K562 (cell line): ENCODE measurements at regions not wholly inside any gene's neighbourhood (a gene's known extent, or its start where the extent isn't known, plus 50 kb on each side); places are given as distances from the start of the nearest gene placed in this dataset.

ENCODE experiments used
- ATAC-seq: fragments of 200-7000 bp; cut with Tn5 transposase; 3 replicates; pipeline ENCODE4 v1.9.1; 2020; ENCODE audit warnings: moderate library complexity
- BruUV-seq: library from RNA; stranded (reverse); fragments of 400-500 nt; replicated peaks from 2 replicates; lab custom pipeline; 2021; lab: Mats Ljungman, UMichigan
- CTCF ChIA-PET: fragments of 300-600 bp; formaldehyde crosslinking; extraction: SDS; loops from one replicate; lab custom pipeline; 2021; ENCODE audit warnings: low intra/inter-chr PET ratio; lab: Yijun Ruan, JAX
- POLR2A ChIA-PET: fragments of 300-600, 350-650 bp; sonication (Branson Sonifier 250); formaldehyde crosslinking; extraction: SDS; loops from one replicate; lab custom pipeline; 2021; ENCODE audit warnings: antibody characterized with exemption, inconsistent platforms; lab: Yijun Ruan, JAX
- DNase-seq, 4 experiments: peaks; one replicate each; pipeline versions ENCODE4 v3.0.0 to v3.0.0-alpha.2; 2011 to 2018; ENCODE audit warnings: low spot score in 3 of 4, mixed read lengths in 3 of 4; ENCODE audit errors: extremely low read depth in 1 of 4
- FAIRE-seq: peaks from 2 replicates; lab custom pipeline; 2011; peaks lifted over from hg19 to GRCh38; lab: Jason Lieb, UNC
- H2AFZ ChIP-seq: 2 replicates; pipeline ENCODE4 v1.6.0; 2011; ENCODE audit warnings: low read depth, low read length, control low read depth, inconsistent platforms
- H3K27ac ChIP-seq: fragments of 200-600 bp; 3 replicates; pipeline ENCODE4 v1.8.0; 2011; ENCODE audit warnings: low read depth, mild to moderate bottlenecking, control low read depth, inconsistent platforms, low read length, moderate library complexity, mixed read lengths; ENCODE audit errors: extremely low read depth
- H3K27me3 ChIP-seq, 2 experiments: fragments of 300-600 bp in 1 of 2; 2 replicates in 1 of 2; 3 replicates in 1 of 2; pipeline versions ENCODE4 v1.6.0 to v1.8.0; 2011; ENCODE audit warnings: inconsistent platforms in 2 of 2, low read length in 2 of 2, mild to moderate bottlenecking in 1 of 2, mixed read lengths in 1 of 2, moderate library complexity in 1 of 2; ENCODE audit not compliant: control insufficient read depth in 2 of 2, insufficient read depth in 2 of 2
- H3K36me3 ChIP-seq: fragments of 300-600 bp; 3 replicates; pipeline ENCODE4 v1.8.0; 2011; ENCODE audit warnings: mild to moderate bottlenecking, low read length, inconsistent platforms; ENCODE audit not compliant: control insufficient read depth, insufficient read depth
- H3K4me1 ChIP-seq, 2 experiments: fragments of 200-600 bp in 1 of 2; replicated peaks in 1 of 2; 2 replicates in 1 of 2; 3 replicates in 1 of 2; pipeline versions ENCODE4 v1.5.1 to v1.8.0; 2011; ENCODE audit warnings: inconsistent platforms in 2 of 2, low read length in 2 of 2, mild to moderate bottlenecking in 1 of 2, mixed read lengths in 1 of 2, moderate library complexity in 1 of 2; ENCODE audit not compliant: control insufficient read depth in 2 of 2, insufficient read depth in 2 of 2
- H3K4me2 ChIP-seq: 2 replicates; pipeline ENCODE4 v1.6.1; 2011; ENCODE audit warnings: low read length, control low read depth, inconsistent platforms, mixed read lengths; ENCODE audit not compliant: insufficient read depth
- H3K4me3 ChIP-seq: fragments of 200-600 bp; sonication (generic), shearing (Covaris generic); 2 replicates; pipeline ENCODE4 v1.5.1; 2016; ENCODE audit warnings: control low read depth, inconsistent platforms
- H3K79me2 ChIP-seq: fragments of 200-600 bp; 3 replicates; pipeline ENCODE4 v1.8.0; 2011; ENCODE audit warnings: low read length, inconsistent platforms; ENCODE audit not compliant: control insufficient read depth, insufficient read depth
- H3K9ac ChIP-seq, 2 experiments: 2 replicates each; pipeline versions ENCODE4 v1.6.0 to v1.6.1; 2011; ENCODE audit warnings: low read depth in 2 of 2, low read length in 2 of 2, control low read depth in 1 of 2, inconsistent platforms in 1 of 2, mild to moderate bottlenecking in 1 of 2, mixed read lengths in 1 of 2; ENCODE audit not compliant: insufficient read depth in 1 of 2
- H3K9me1 ChIP-seq: one replicate; pipeline ENCODE4 v1.6.0; 2011; ENCODE audit warnings: inconsistent platforms, mild to moderate bottlenecking, low read length, moderate library complexity; ENCODE audit not compliant: control insufficient read depth, insufficient read depth
- H3K9me3 ChIP-seq: replicated peaks from 2 replicates; pipeline ENCODE4 v1.5.1; 2011; ENCODE audit warnings: low read depth, low read length, inconsistent platforms; ENCODE audit not compliant: control insufficient read depth, insufficient read depth
- H4K20me1 ChIP-seq: replicated peaks from 2 replicates; pipeline ENCODE4 v1.6.1; 2011; ENCODE audit warnings: low read length, inconsistent platforms, mixed read lengths; ENCODE audit not compliant: control insufficient read depth, insufficient read depth
- CHCHD3 ChIP-seq: fragments of 250-450 bp; sonication (Bioruptor Pico); IDR thresholded peaks from 2 replicates; pipeline ENCODE4 v2.1.2; 2022; ENCODE audit warnings: mild to moderate bottlenecking
- CSDE1 ChIP-seq, 2 experiments: fragments of 450-650 bp; IDR thresholded peaks; 2 replicates each; pipeline ENCODE4 v1.6.1; 2016; ENCODE audit warnings: mild to moderate bottlenecking in 1 of 2
- FOXJ3 ChIP-seq: sonication (generic); formaldehyde crosslinking; IDR thresholded peaks from 2 replicates; pipeline ENCODE4 v1.4.0; 2020; ENCODE audit warnings: mild to moderate bottlenecking, missing genetic modification reagents
- GATA2 ChIP-seq: sonication (generic); formaldehyde crosslinking; IDR thresholded peaks from 2 replicates; pipeline ENCODE4 v1.4.0; 2020; ENCODE audit warnings: mild to moderate bottlenecking, missing genetic modification reagents
- NELFE ChIP-seq: IDR thresholded peaks from 2 replicates; pipeline ENCODE4 v1.6.1; 2011; ENCODE audit warnings: mild to moderate bottlenecking; ENCODE audit not compliant: insufficient read depth, insufficient read length
- ZNF282 ChIP-seq: sonication (generic); formaldehyde crosslinking; IDR thresholded peaks from 2 replicates; pipeline ENCODE4 v1.8.1; 2023; ENCODE audit warnings: missing genetic modification reagents
- ZNF347 ChIP-seq: fragments of 450-650 bp; formaldehyde crosslinking; IDR thresholded peaks from 2 replicates; pipeline ENCODE4 v1.4.0; 2020; ENCODE audit warnings: low read depth, mild to moderate bottlenecking, moderate library complexity
- in situ Hi-C: fragments of 300-500 bp; cut with MboI; formaldehyde crosslinking; loops from 4 replicates; pipeline ENCODE4 v1.15.0; 2018; ENCODE audit warnings: inconsistent platforms, mixed read lengths
- intact Hi-C: fragments of 100-400 bp; cut with micrococcal nuclease; formaldehyde crosslinking; loops from 2 replicates; pipeline ENCODE4 v1.14.2; 2022
- TF ChIP-seq, protein P1 (sequence below): sonication (generic); formaldehyde crosslinking; IDR thresholded peaks from 2 replicates; pipeline ENCODE4 v1.8.1; 2022; ENCODE audit warnings: missing genetic modification reagents
- TF ChIP-seq, protein P2 (sequence below), 2 experiments: fragments of 200-800 bp in 1 of 2; sonication (Bioruptor generic) in 1 of 2; sonication (generic) in 1 of 2; formaldehyde crosslinking in 1 of 2; IDR thresholded peaks in 1 of 2; conservative IDR thresholded peaks in 1 of 2; 2 replicates each; pipeline versions ENCODE4 v1.5.0 to v1.6.1; 2016 to 2020; ENCODE audit warnings: missing compliant biosample characterization in 1 of 2, missing genetic modification characterization in 1 of 2, missing genetic modification reagents in 1 of 2
- TF ChIP-seq, protein P3 (sequence below): sonication (generic); formaldehyde crosslinking; IDR thresholded peaks from 2 replicates; pipeline ENCODE4 v1.8.1; 2022; ENCODE audit warnings: missing genetic modification reagents

DNA sequence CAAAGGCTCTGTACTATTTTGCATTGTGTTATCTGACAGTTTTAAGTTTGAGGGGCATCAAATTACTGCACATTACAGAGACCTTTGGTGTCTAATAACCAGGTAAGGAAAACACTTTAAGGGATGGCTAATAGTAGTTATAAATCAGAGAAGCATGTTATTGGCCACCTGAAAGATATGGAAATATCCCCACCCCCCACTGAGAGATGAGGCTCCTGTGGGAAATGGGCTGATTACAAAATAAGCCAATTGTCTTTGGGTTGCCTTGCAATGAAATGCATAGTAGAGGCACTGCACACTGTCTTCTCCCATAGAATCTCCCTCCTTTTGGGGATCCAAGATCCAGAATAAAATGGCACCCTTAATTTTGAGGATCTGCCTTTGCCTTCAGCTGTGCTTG, 91.0 kb downstream of the IGLL5 start:
- ChIA-PET CTCF (no interaction called here), POLR2A (no interaction called here)
- in situ Hi-C loops: no loop called here
- H3K4me1 ChIP-seq: no peaks in the 10 kb centered on the region
- ATAC-seq: no peak
- no peak overlapping the region for H3K4me2 ChIP-seq
- intact Hi-C loops: loop anchor here (5.0 kb wide), 1 partner anchor 49 kb away; no protein-coding TSS in a partner anchor
- FAIRE-seq: no peak
- H3K27me3 ChIP-seq: peaks cover 0 to 4% of the 10 kb centered on the region in 2 experiments; a peak in 1 of 5 replicates
- no peak overlapping the region for H3K9ac ChIP-seq
- no peaks in the 10 kb centered on the region for H3K79me2 ChIP-seq
- no peak for DNase-seq
- no peak overlapping the region for H3K27ac ChIP-seq
- TF ChIP-seq NELFE (peak; percentile 6), FOXJ3 (peak; percentile 52; the same call in 1 of the 2 replicates), CHCHD3 (no peak), ZNF347 (CRISPR knock-in tag) (no peak), CSDE1 (IDR thresholded peaks at IDR 0.05) (no peak), GATA2 (peak; percentile 37; the same call in 1 of the 2 replicates), ZNF282 (CRISPR knock-in tag) (0 out of 2 replicates have a peak, but pooled peaks have one; percentile 54)
- TF ChIP-seq, protein P1, sequence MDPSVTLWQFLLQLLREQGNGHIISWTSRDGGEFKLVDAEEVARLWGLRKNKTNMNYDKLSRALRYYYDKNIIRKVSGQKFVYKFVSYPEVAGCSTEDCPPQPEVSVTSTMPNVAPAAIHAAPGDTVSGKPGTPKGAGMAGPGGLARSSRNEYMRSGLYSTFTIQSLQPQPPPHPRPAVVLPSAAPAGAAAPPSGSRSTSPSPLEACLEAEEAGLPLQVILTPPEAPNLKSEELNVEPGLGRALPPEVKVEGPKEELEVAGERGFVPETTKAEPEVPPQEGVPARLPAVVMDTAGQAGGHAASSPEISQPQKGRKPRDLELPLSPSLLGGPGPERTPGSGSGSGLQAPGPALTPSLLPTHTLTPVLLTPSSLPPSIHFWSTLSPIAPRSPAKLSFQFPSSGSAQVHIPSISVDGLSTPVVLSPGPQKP (CRISPR knock-in tag): 0 out of 2 replicates have a peak, but pooled peaks have one; percentile 76
- TF ChIP-seq, protein P2, sequence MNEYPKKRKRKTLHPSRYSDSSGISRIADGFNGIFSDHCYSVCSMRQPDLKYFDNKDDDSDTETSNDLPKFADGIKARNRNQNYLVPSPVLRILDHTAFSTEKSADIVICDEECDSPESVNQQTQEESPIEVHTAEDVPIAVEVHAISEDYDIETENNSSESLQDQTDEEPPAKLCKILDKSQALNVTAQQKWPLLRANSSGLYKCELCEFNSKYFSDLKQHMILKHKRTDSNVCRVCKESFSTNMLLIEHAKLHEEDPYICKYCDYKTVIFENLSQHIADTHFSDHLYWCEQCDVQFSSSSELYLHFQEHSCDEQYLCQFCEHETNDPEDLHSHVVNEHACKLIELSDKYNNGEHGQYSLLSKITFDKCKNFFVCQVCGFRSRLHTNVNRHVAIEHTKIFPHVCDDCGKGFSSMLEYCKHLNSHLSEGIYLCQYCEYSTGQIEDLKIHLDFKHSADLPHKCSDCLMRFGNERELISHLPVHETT (CRISPR knock-in tag; conservative IDR thresholded peaks at IDR 0.05 in 1 of 2, IDR thresholded peaks at IDR 0.05 in 1 of 2): 0 out of 4 replicates have a peak, but pooled peaks of 1 of the 2 experiments have one; percentile 35
- TF ChIP-seq, protein P3, sequence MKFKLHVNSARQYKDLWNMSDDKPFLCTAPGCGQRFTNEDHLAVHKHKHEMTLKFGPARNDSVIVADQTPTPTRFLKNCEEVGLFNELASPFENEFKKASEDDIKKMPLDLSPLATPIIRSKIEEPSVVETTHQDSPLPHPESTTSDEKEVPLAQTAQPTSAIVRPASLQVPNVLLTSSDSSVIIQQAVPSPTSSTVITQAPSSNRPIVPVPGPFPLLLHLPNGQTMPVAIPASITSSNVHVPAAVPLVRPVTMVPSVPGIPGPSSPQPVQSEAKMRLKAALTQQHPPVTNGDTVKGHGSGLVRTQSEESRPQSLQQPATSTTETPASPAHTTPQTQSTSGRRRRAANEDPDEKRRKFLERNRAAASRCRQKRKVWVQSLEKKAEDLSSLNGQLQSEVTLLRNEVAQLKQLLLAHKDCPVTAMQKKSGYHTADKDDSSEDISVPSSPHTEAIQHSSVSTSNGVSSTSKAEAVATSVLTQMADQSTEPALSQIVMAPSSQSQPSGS: peak; percentile 44; the same call in 1 of the 2 replicates
- H4K20me1 ChIP-seq: no peaks in the 10 kb centered on the region
- no peaks in the 10 kb centered on the region for H3K36me3 ChIP-seq
- H3K4me3 ChIP-seq: no peak overlapping the region
- H2AFZ ChIP-seq: no peak overlapping the region
- no peaks in the 10 kb centered on the region for H3K9me1 ChIP-seq
- no TSS peak for BruUV-seq
- H3K9me3 ChIP-seq: peaks cover 7% of the 10 kb centered on the region
